Tibial nerve (tissue), 4 donors: ENCODE measurements at regions not wholly inside any gene's neighbourhood (a gene's known extent, or its start where the extent isn't known, plus 50 kb on each side); places are given as distances from the start of the nearest gene placed in this dataset.

ENCODE experiments used
- DNase-seq, 2 donors: peaks; one replicate each; pipeline ENCODE4 v3.0.0-alpha.2; 2019; ENCODE audit warnings: low spot score in 2 of 2
- H3K27ac ChIP-seq, 4 donors: fragments of 200-600 bp; sonication (generic) in 3 of 4; one replicate each; pipeline ENCODE4 v1.5.1; 2017 to 2019; ENCODE audit warnings: mild to moderate bottlenecking in 1 of 4
- H3K27me3 ChIP-seq, 2 donors: fragments of 200-600 bp; sonication (generic) in 1 of 2; one replicate each; pipeline versions ENCODE4 v1.5.1 to v1.6.0; 2017 to 2019
- H3K36me3 ChIP-seq, 3 donors: fragments of 200-600 bp; sonication (generic); one replicate each; pipeline ENCODE4 v1.5.1; 2018 to 2019
- H3K4me1 ChIP-seq, 4 donors: fragments of 200-600 bp; sonication (generic) in 3 of 4; one replicate each; pipeline ENCODE4 v1.5.1; 2017 to 2019
- H3K4me3 ChIP-seq, 4 donors: fragments of 200-600 bp; sonication (generic) in 3 of 4; one replicate each; pipeline ENCODE4 v1.5.1; 2017 to 2019; ENCODE audit warnings: mild to moderate bottlenecking in 1 of 4, moderate library complexity in 1 of 4
- H3K9me3 ChIP-seq, 4 donors: fragments of 200-600 bp; sonication (generic) in 3 of 4; one replicate each; pipeline ENCODE4 v1.5.1; 2017 to 2019
- CTCF ChIP-seq, 5 experiments: fragments of 200-600 bp in 3 of 5; fragments of 450-650 bp in 2 of 5; sonication (generic) in 3 of 5; IDR thresholded peaks; one replicate each; pipeline ENCODE4 v1.5.1; 2016 to 2019; ENCODE audit warnings: antibody characterized with exemption in 5 of 5, mild to moderate bottlenecking in 3 of 5, moderate library complexity in 2 of 5
- EP300 ChIP-seq, 2 donors: sonication (generic); formaldehyde crosslinking; IDR thresholded peaks; one replicate each; pipeline ENCODE4 v1.6.1; 2017; ENCODE audit warnings: antibody characterized with exemption in 2 of 2, mild to moderate bottlenecking in 1 of 2
- POLR2A ChIP-seq, 2 donors: fragments of 450-650 bp; IDR thresholded peaks; one replicate each; pipeline ENCODE4 v1.6.1; 2017; ENCODE audit warnings: antibody characterized with exemption in 2 of 2, mild to moderate bottlenecking in 2 of 2, moderate library complexity in 2 of 2
- WGBS, 2 donors: methylation state at CpG; one replicate each; pipeline ENCODE4 v1.1.5; 2018; 5-methylcytosine and 5-hydroxymethylcytosine counted together

DNA sequence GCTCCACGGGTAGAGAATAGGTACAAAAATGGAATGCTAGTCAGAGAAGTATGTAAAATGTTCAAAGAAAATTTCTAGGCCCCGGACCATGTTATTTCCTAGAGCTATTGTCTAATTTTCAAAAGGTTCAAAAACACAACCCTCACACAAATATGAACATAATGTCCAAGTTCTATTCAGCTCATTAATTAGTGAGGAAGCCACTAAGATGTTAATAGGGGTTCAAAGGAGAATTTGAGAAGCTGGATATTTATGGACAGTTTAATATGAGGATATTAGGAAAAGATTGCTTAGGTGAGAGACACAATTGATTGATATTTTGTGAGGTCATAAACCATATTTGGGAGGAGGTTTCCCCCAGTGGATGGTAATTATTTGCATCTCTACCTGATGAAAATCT, 710.6 kb upstream of the ID2 start:
- no peak overlapping the region for H3K4me3 ChIP-seq
- H3K36me3 ChIP-seq, result no peaks in the 10 kb centered on the region
- H3K9me3 ChIP-seq, result peaks cover 0 to 4% (median 0%) of the 10 kb centered on the region in 4 donors
- H3K27me3 ChIP-seq, result no peaks in the 10 kb centered on the region
- H3K27ac ChIP-seq, result no peak overlapping the region
- TF ChIP-seq EP300 (IDR thresholded peaks at IDR 0.05), result no peak
- TF ChIP-seq POLR2A (IDR thresholded peaks at IDR 0.05), result no peak
- TF ChIP-seq CTCF (IDR thresholded peaks at IDR 0.05), result no peak
- no peaks in the 10 kb centered on the region for H3K4me1 ChIP-seq
- no peak for DNase-seq
- WGBS, 2 donors, result 88 to 97% methylated on average over 2 of the region's 2 CpGs

DNA sequence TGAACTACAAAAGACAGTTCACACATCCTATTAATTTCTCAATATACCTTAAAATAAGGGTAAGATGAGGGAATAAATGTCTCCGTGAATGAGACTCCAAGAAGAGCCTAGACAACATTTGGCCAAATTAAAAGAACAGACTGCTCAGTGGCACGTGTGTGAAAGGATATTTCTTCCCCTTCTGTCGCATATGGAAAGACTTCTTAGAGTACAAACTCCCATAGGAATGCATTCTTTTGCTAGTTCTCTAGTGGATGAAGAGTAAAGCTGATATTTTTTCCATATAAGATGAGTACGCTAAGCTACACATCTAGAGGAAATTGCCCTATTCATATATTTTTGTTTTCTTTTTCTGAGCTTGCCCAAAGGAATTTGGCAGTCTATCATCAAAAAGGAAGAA, 710.0 kb upstream of the ID2 start:
- H3K36me3 ChIP-seq, result no peaks in the 10 kb centered on the region
- no peak overlapping the region for H3K4me3 ChIP-seq
- H3K9me3 ChIP-seq, result peaks cover 0 to 4% (median 0%) of the 10 kb centered on the region in 4 donors
- H3K27me3 ChIP-seq, result no peaks in the 10 kb centered on the region
- WGBS, 2 donors, result 73 to 74% methylated on average over 4 of the region's 4 CpGs
- H3K4me1 ChIP-seq, result no peaks in the 10 kb centered on the region
- no peak for DNase-seq
- no peak overlapping the region for H3K27ac ChIP-seq
- TF ChIP-seq EP300 (IDR thresholded peaks at IDR 0.05) (no peak), CTCF (IDR thresholded peaks at IDR 0.05) (no peak), POLR2A (IDR thresholded peaks at IDR 0.05) (no peak)

- no peak for DNase-seq
- WGBS, 2 donors, result 88 to 91% methylated on average over 7 of the region's 7 CpGs
- no peak for TF ChIP-seq POLR2A (IDR thresholded peaks at IDR 0.05)
- TF ChIP-seq CTCF (IDR thresholded peaks at IDR 0.05), result no peak
- TF ChIP-seq EP300 (IDR thresholded peaks at IDR 0.05), result no peak
- H3K9me3 ChIP-seq, result peaks cover 0 to 4% (median 0%) of the 10 kb centered on the region in 4 donors
- no peak overlapping the region for H3K4me3 ChIP-seq
- no peaks in the 10 kb centered on the region for H3K27me3 ChIP-seq
- no peaks in the 10 kb centered on the region for H3K4me1 ChIP-seq
- H3K36me3 ChIP-seq, result no peaks in the 10 kb centered on the region
- H3K27ac ChIP-seq, result no peak overlapping the region
Measured at GRCh38 chr2:7972670-7973069, 709.2 kb upstream of the ID2 start.

DNA sequence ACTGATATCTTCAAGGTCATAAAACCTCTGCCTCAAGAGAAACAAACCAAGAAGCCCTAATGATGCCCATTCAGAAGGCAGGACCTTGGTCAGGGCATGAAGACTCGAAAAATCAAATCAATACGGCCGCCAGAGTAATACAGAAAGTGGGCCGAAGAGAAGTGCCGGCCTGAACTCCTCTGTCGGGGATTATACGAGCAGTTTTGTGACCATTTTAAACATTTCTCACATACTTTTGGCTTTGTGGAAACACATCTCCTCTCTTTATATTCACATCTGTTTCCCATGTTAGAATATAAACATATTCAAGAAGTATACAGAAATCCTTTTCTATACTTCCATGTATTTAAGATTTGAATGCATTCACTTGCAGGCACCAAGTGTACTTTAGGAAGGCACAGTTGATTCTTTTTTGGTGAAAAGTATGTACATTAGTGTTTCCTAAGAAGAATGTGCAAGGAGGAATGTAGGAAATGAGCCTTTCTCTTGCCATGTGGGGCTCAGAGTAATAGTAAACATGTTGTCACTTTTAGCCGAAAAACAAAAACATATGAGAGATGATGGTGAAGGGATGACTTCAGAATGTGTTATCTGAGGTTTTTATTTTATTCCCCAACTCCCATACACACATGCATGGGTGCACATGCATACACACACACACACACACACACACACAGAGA, 707.9 kb upstream of the ID2 start:
- Histone ChIP-seq H3K4me1 (no peaks in the 10 kb centered on the region), H3K27ac (no peak overlapping the region), H3K4me3 (no peak overlapping the region), H3K9me3 (peaks cover 0 to 4% (median 0%) of the 10 kb centered on the region in 4 donors), H3K36me3 (no peaks in the 10 kb centered on the region), H3K27me3 (no peaks in the 10 kb centered on the region)
- WGBS, 2 donors, result 80 to 82% methylated on average over 8 of the region's 8 CpGs
- DNase-seq, result no peak
- TF ChIP-seq EP300 (IDR thresholded peaks at IDR 0.05) (no peak), POLR2A (IDR thresholded peaks at IDR 0.05) (no peak), CTCF (IDR thresholded peaks at IDR 0.05) (no peak)

- no peak for DNase-seq
- H3K4me1 ChIP-seq, result no peaks in the 10 kb centered on the region
- 83 to 90% methylated on average over 5 of the region's 5 CpGs for WGBS, 2 donors
- no peak overlapping the region for H3K4me3 ChIP-seq
- no peaks in the 10 kb centered on the region for H3K27me3 ChIP-seq
- H3K36me3 ChIP-seq, result no peaks in the 10 kb centered on the region
- no peak for TF ChIP-seq CTCF (IDR thresholded peaks at IDR 0.05)
- TF ChIP-seq EP300 (IDR thresholded peaks at IDR 0.05), result no peak
- TF ChIP-seq POLR2A (IDR thresholded peaks at IDR 0.05), result no peak
- H3K27ac ChIP-seq, result no peak overlapping the region
- peaks cover 0 to 4% (median 0%) of the 10 kb centered on the region in 4 donors for H3K9me3 ChIP-seq
Measured at GRCh38 chr2:7974936-7975335, 706.9 kb upstream of the ID2 start.
